Mesendoderm (in vitro differentiated cells): ENCODE measurements at regions not wholly inside any gene's neighbourhood (a gene's known extent, or its start where the extent isn't known, plus 50 kb on each side); places are given as distances from the start of the nearest gene placed in this dataset.

Experiments used
- DNase-seq: peaks from one replicate; pipeline ENCODE4 v3.0.0; 2013
- H2AK5ac ChIP-seq: 2 replicates; pipeline ENCODE4 v1.6.1; 2013; ENCODE audit warnings: low read length, inconsistent platforms
- H2BK120ac ChIP-seq: 2 replicates; pipeline ENCODE4 v1.6.1; 2013; ENCODE audit warnings: low read depth, mild to moderate bottlenecking, low read length, moderate library complexity, mixed read lengths
- H2BK15ac ChIP-seq: replicated peaks from 2 replicates; pipeline ENCODE4 v1.6.1; 2013; ENCODE audit warnings: low read depth, mild to moderate bottlenecking, moderate library complexity
- H2BK5ac ChIP-seq: 2 replicates; pipeline ENCODE4 v1.6.1; 2013; ENCODE audit warnings: low read length, inconsistent platforms
- H3K18ac ChIP-seq: 2 replicates; pipeline ENCODE4 v1.6.1; 2013; ENCODE audit warnings: mild to moderate bottlenecking, low read length, mixed read lengths
- H3K23ac ChIP-seq: one replicate; pipeline ENCODE4 v1.6.1; 2013; ENCODE audit warnings: low read length
- H3K27ac ChIP-seq: 2 replicates; pipeline ENCODE4 v1.5.1; 2013; ENCODE audit warnings: low read depth, mild to moderate bottlenecking, inconsistent platforms, low read length, moderate library complexity
- H3K27me3 ChIP-seq: 2 replicates; pipeline ENCODE4 v1.6.1; 2013; ENCODE audit warnings: low read length, control low read depth, mild to moderate bottlenecking, inconsistent platforms; ENCODE audit not compliant: insufficient read depth, poor library complexity
- H3K36me3 ChIP-seq: 2 replicates; pipeline ENCODE4 v1.6.1; 2013; ENCODE audit warnings: low read length, inconsistent platforms; ENCODE audit not compliant: control insufficient read depth, insufficient read depth
- H3K4ac ChIP-seq: one replicate; pipeline ENCODE4 v1.6.1; 2013; ENCODE audit warnings: low read depth, mild to moderate bottlenecking, low read length, moderate library complexity
- H3K4me1 ChIP-seq: 2 replicates; pipeline ENCODE4 v1.6.1; 2013; ENCODE audit warnings: low read depth, low read length, inconsistent platforms; ENCODE audit not compliant: control insufficient read depth
- H3K4me2 ChIP-seq: 2 replicates; pipeline ENCODE4 v1.6.1; 2013; ENCODE audit warnings: low read length
- H3K4me3 ChIP-seq: 2 replicates; pipeline ENCODE4 v1.5.1; 2013; ENCODE audit warnings: mild to moderate bottlenecking, low read length
- H3K56ac ChIP-seq: one replicate; pipeline ENCODE4 v1.6.1; 2013; ENCODE audit warnings: low read length
- H3K79me1 ChIP-seq: 2 replicates; pipeline ENCODE4 v1.6.1; 2013; ENCODE audit warnings: low read length, inconsistent platforms
- H3K79me2 ChIP-seq: 2 replicates; pipeline ENCODE4 v1.6.1; 2013; ENCODE audit warnings: mild to moderate bottlenecking, low read length; ENCODE audit not compliant: control insufficient read depth, insufficient read depth
- H3K9ac ChIP-seq: 2 replicates; pipeline ENCODE4 v1.6.1; 2013; ENCODE audit warnings: low read length, inconsistent platforms
- H4K5ac ChIP-seq: one replicate; pipeline ENCODE4 v1.6.1; 2013; ENCODE audit warnings: low read length
- H4K8ac ChIP-seq: one replicate; pipeline ENCODE4 v1.6.1; 2013; ENCODE audit warnings: low read depth, mild to moderate bottlenecking, control low read depth, low read length, moderate library complexity
- WGBS: extraction: QIAGEN DNeasy Blood & Tissue Kit; methylation state at CpG from one replicate; pipeline ENCODE4 v1.1.7; 2013; ENCODE audit warnings: low lambda C conversion rate, missing lambda C conversion rate; ENCODE audit not compliant: insufficient coverage; ENCODE audit errors: extremely low coverage; 5-methylcytosine and 5-hydroxymethylcytosine counted together

DNA sequence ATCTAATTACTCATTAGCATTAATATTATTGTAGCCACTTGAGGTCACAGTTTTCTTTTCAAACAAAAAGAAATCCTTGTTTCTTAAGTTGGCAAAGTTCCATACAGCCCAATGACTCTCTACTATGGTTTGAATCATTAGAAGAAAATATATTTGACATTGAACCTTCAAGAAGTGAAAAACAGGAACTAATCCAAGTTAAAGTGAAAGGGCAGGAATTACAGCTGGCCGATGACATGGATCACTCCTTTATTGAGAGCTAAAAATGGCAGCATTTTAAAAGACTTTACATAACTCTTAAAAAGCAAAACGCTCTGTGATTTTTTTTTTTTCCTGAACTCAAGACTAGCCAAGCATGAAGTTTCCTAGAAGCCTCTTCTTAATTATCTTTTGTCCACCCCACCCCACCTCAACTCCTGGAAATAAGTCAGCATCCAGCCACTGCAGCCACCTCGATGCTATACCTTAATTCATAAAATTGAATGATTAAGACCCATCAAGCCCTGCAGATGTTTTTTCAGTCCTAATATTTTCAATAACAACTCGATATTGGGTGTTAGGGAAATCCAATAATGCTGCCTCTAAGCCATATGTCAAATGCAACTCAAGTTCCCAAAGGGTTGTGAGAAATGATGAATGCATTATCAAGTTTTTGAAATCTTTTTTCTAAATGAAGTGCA is 323.1 kb downstream of the HHIPL2 start:
- no peak overlapping the region for H3K4me3 ChIP-seq
- no peak overlapping the region for H3K18ac ChIP-seq
- no peaks in the 10 kb centered on the region for H3K27me3 ChIP-seq
- H2BK15ac ChIP-seq: no peak overlapping the region
- no peak overlapping the region for H4K5ac ChIP-seq
- no peaks in the 10 kb centered on the region for H3K4me1 ChIP-seq
- no peak for DNase-seq
- no peak overlapping the region for H2AK5ac ChIP-seq
- WGBS: no CpG with 5 or more reads among the region's 4 CpGs
- H3K27ac ChIP-seq: no peak overlapping the region
- H3K79me1 ChIP-seq: no peaks in the 10 kb centered on the region
- H4K8ac ChIP-seq: no peak overlapping the region
- H3K79me2 ChIP-seq: no peaks in the 10 kb centered on the region
- H2BK5ac ChIP-seq: no peak overlapping the region
- H3K9ac ChIP-seq: no peak overlapping the region
- H3K4me2 ChIP-seq: no peak overlapping the region
- H3K56ac ChIP-seq: no peak overlapping the region
- H3K23ac ChIP-seq: no peak overlapping the region
- no peak overlapping the region for H3K4ac ChIP-seq
- no peaks in the 10 kb centered on the region for H3K36me3 ChIP-seq
- no peak overlapping the region for H2BK120ac ChIP-seq

DNA sequence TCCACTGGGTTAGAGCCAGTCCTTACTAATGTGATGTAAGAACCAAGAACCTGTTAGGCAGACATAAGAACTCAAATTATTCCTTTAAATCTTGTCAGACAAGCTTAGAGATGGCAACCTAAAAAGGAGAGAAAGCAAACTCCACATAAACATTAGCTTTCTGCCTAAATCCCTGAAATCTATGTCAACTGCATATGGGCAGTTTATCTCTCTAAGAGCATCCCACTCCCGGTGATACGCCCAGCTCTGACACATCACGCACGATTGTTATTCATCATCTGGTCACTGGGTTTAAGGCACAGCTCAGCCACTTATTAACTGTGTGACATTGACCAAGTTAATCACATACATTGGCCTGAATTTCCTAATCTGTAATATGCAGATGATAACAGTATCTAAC is 323.7 kb downstream of the HHIPL2 start:
- no peak overlapping the region for H4K5ac ChIP-seq
- no peaks in the 10 kb centered on the region for H3K4me1 ChIP-seq
- no peaks in the 10 kb centered on the region for H3K79me1 ChIP-seq
- no peak overlapping the region for H2AK5ac ChIP-seq
- H2BK5ac ChIP-seq: no peak overlapping the region
- no CpG with 5 or more reads among the region's 4 CpGs for WGBS
- H3K4ac ChIP-seq: no peak overlapping the region
- no peak overlapping the region for H3K4me3 ChIP-seq
- no peak for DNase-seq
- H3K9ac ChIP-seq: no peak overlapping the region
- no peaks in the 10 kb centered on the region for H3K36me3 ChIP-seq
- H3K27me3 ChIP-seq: no peaks in the 10 kb centered on the region
- no peaks in the 10 kb centered on the region for H3K79me2 ChIP-seq
- H3K4me2 ChIP-seq: no peak overlapping the region
- no peak overlapping the region for H3K56ac ChIP-seq
- H2BK15ac ChIP-seq: no peak overlapping the region
- no peak overlapping the region for H3K27ac ChIP-seq
- H3K18ac ChIP-seq: no peak overlapping the region
- H2BK120ac ChIP-seq: no peak overlapping the region
- no peak overlapping the region for H4K8ac ChIP-seq
- no peak overlapping the region for H3K23ac ChIP-seq

DNA sequence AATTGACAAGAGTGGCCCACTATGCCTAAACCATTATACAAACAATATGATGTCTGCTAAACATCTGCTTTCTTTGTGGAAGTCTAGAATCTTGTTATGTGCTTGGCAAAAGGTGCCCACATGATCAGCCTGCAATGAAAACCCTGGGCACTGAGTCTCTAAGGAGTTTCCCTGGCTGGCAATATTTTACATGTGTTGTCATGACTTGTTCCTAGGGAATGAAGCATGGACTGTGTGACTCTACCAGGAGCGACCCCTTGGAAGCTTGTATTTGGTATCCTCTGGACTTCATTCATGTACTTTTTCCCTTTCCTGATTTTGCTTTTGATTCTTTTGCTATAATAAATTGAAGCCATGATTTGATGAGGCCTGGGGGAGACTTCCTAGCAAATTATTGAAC is 324.9 kb downstream of the HHIPL2 start:
- H3K23ac ChIP-seq: no peak overlapping the region
- no peak overlapping the region for H4K8ac ChIP-seq
- no peak overlapping the region for H2AK5ac ChIP-seq
- no peak overlapping the region for H3K4me2 ChIP-seq
- no peaks in the 10 kb centered on the region for H3K4me1 ChIP-seq
- H3K27ac ChIP-seq: no peak overlapping the region
- H2BK15ac ChIP-seq: no peak overlapping the region
- no peak overlapping the region for H3K4ac ChIP-seq
- no peak overlapping the region for H3K9ac ChIP-seq
- no peak overlapping the region for H2BK120ac ChIP-seq
- no CpG with 5 or more reads among the region's 1 CpG for WGBS
- no peaks in the 10 kb centered on the region for H3K79me2 ChIP-seq
- H3K79me1 ChIP-seq: no peaks in the 10 kb centered on the region
- no peaks in the 10 kb centered on the region for H3K36me3 ChIP-seq
- H3K4me3 ChIP-seq: no peak overlapping the region
- DNase-seq: no peak
- H3K56ac ChIP-seq: no peak overlapping the region
- no peak overlapping the region for H4K5ac ChIP-seq
- H3K18ac ChIP-seq: no peak overlapping the region
- H2BK5ac ChIP-seq: no peak overlapping the region
- H3K27me3 ChIP-seq: no peaks in the 10 kb centered on the region

DNA sequence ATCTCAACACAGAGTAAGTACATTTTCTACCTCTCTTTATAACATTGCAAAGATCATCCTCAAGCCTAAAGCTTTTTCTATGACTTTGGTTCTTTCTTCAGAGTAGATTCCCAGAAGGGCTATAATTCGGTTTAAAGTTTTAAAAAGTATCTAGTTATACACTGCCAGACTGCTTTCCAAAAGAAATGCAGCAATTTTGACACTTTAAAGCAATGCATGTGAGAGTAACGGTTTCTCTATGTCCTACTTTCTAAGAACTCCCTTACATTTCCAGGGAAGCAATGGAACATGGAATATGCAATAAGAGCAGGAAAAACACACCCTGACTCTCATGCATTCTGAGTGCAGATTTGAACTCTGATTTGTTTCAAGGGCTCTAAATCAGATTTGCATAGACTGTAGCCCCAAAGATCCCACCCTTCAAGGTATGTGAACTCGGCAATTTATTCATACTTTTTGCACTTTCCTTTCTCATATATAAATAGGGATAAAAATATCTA is 331.6 kb downstream of the HHIPL2 start:
- Histone ChIP-seq H3K4me2 (no peak overlapping the region), H2BK120ac (no peak overlapping the region), H3K27me3 (no peaks in the 10 kb centered on the region), H3K18ac (no peak overlapping the region), H2AK5ac (no peak overlapping the region), H3K79me1 (no peaks in the 10 kb centered on the region), H3K27ac (no peak overlapping the region), H3K4ac (no peak overlapping the region), H3K79me2 (no peaks in the 10 kb centered on the region), H2BK15ac (no peak overlapping the region), H3K56ac (no peak overlapping the region), H4K5ac (no peak overlapping the region), H3K23ac (no peak overlapping the region), H2BK5ac (no peak overlapping the region), H4K8ac (no peak overlapping the region), H3K4me3 (no peak overlapping the region), H3K9ac (no peak overlapping the region), H3K4me1 (no peaks in the 10 kb centered on the region), H3K36me3 (no peaks in the 10 kb centered on the region)
- WGBS: no CpG with 5 or more reads among the region's 3 CpGs
- no peak for DNase-seq

DNA sequence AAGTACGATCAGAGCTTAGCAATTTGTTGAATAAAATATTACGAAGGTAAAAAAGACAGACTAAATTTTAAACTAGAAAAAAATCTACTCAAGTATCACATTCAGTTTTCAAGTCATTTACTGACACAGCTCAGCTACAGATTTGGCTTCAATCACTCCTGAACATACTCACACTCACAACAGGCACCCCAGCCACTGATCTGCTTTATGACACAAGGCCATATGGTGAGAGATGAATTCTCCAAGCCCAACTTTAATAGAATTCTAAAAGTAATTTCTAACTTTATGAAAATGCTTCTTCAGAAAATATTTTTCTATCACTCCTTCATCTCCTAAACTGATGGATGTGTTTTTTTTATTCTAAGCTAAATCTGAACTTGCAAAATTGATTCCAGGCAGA is 337.1 kb downstream of the HHIPL2 start:
- no peaks in the 10 kb centered on the region for H3K4me1 ChIP-seq
- no peak overlapping the region for H3K4me2 ChIP-seq
- H2BK15ac ChIP-seq: no peak overlapping the region
- H3K9ac ChIP-seq: no peak overlapping the region
- no peak overlapping the region for H2AK5ac ChIP-seq
- H3K4me3 ChIP-seq: no peak overlapping the region
- H3K18ac ChIP-seq: no peak overlapping the region
- H3K4ac ChIP-seq: no peak overlapping the region
- H3K56ac ChIP-seq: no peak overlapping the region
- no peak overlapping the region for H4K8ac ChIP-seq
- no CpG with 5 or more reads among the region's 2 CpGs for WGBS
- no peak overlapping the region for H3K23ac ChIP-seq
- H3K27ac ChIP-seq: no peak overlapping the region
- no peaks in the 10 kb centered on the region for H3K36me3 ChIP-seq
- no peaks in the 10 kb centered on the region for H3K79me2 ChIP-seq
- no peak overlapping the region for H2BK5ac ChIP-seq
- H3K27me3 ChIP-seq: no peaks in the 10 kb centered on the region
- H3K79me1 ChIP-seq: no peaks in the 10 kb centered on the region
- no peak overlapping the region for H2BK120ac ChIP-seq
- no peak overlapping the region for H4K5ac ChIP-seq
- no peak for DNase-seq

DNA sequence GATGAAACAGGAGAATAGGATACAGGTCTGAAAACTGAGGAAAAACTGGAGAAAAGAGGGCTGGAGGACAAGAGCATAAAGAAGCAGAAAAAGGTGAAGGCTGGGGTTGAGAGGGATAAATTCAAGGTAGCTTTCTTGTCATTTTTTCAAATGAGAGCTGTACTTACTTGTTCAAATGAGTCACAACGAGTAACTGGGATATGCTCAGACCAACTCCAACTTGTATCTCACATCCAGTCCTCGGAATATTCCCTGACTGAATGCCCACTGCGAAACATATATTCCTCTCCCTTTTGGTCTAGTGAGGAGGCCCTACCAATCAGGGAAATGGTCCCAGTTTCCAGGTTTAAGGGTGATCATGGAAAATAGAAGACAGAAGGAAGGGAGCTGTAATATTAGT is 343.4 kb downstream of the HHIPL2 start:
- Histone ChIP-seq H3K4me3 (no peak overlapping the region), H4K8ac (no peak overlapping the region), H3K9ac (no peak overlapping the region), H3K23ac (no peak overlapping the region), H3K18ac (no peak overlapping the region), H3K27ac (no peak overlapping the region), H2BK5ac (no peak overlapping the region), H3K36me3 (no peaks in the 10 kb centered on the region), H3K4ac (no peak overlapping the region), H2BK120ac (no peak overlapping the region), H3K4me1 (no peaks in the 10 kb centered on the region), H2AK5ac (no peak overlapping the region), H3K79me2 (no peaks in the 10 kb centered on the region), H3K56ac (no peak overlapping the region), H2BK15ac (no peak overlapping the region), H4K5ac (no peak overlapping the region), H3K27me3 (no peaks in the 10 kb centered on the region), H3K4me2 (no peak overlapping the region), H3K79me1 (no peaks in the 10 kb centered on the region)
- no CpG with 5 or more reads among the region's 3 CpGs for WGBS
- DNase-seq: no peak
